Nephron progenitor cell (in vitro differentiated cells): ENCODE measurements at regions not wholly inside any gene's neighbourhood (a gene's known extent, or its start where the extent isn't known, plus 50 kb on each side); places are given as distances from the start of the nearest gene placed in this dataset.
"Not testable (repeated sequence)": the region's sequence is repeated elsewhere in the genome, so short reads cannot be mapped to it uniquely, and the experiment has no call there.

Source experiments
- DNase-seq: peaks from one replicate; pipeline ENCODE4 v3.0.0; 2021
- H3K27ac Mint-ChIP-seq: 2 replicates; pipeline ENCODE4 v1.8.0; 2021; ENCODE audit warnings: mild to moderate bottlenecking, moderate library complexity, mixed read lengths
- H3K27me3 Mint-ChIP-seq: 2 replicates; pipeline ENCODE4 v1.8.0; 2021; ENCODE audit warnings: mild to moderate bottlenecking, low read depth, mixed read lengths; ENCODE audit not compliant: poor library complexity
- H3K36me3 Mint-ChIP-seq: 2 replicates; pipeline ENCODE4 v1.8.0; 2021; ENCODE audit warnings: low read depth, mixed read lengths
- H3K4me1 Mint-ChIP-seq: 2 replicates; pipeline ENCODE4 v1.8.0; 2021; ENCODE audit warnings: mixed read lengths
- H3K4me3 Mint-ChIP-seq: 2 replicates; pipeline ENCODE4 v1.8.0; 2021; ENCODE audit warnings: mild to moderate bottlenecking, moderate library complexity, mixed read lengths
- H3K9me3 Mint-ChIP-seq: 2 replicates; pipeline ENCODE4 v1.8.0; 2021; ENCODE audit warnings: mild to moderate bottlenecking, moderate library complexity, mixed read lengths
- TF ChIP-seq, protein P1 (sequence below): fragments of 200-600 bp; sonication (generic); IDR thresholded peaks from 2 replicates; pipeline ENCODE4 v1.5.0; 2021; ENCODE audit warnings: antibody characterized with exemption

DNA sequence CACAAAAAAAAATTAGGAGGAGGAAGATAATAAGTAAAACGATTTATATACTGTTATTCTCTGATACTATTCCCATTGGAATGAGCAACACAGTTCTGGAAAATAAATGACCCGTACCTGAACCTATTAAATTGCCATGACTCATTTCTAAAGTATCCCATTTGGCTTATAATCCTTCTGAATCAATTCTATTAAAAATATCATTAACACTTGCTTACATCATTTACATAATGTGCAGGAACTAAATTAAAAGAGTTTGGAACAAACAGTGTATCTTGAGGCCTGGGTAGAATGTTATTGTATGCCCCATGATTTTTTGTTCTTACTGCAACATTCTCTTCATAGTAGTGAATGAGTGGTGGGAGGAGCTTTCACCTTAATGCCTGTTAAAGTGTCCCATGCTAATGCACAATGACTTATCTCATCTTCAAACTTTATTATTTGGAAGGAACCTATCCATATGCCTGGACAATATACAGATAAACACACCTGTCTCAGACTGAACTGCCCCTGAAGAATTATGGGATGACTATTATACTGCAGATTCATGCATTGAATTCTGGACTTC lies 549.9 kb upstream of the ACVR2A start:
- DNase-seq, result no peak
- no peaks in the 10 kb centered on the region for H3K9me3 Mint-ChIP-seq

DNA sequence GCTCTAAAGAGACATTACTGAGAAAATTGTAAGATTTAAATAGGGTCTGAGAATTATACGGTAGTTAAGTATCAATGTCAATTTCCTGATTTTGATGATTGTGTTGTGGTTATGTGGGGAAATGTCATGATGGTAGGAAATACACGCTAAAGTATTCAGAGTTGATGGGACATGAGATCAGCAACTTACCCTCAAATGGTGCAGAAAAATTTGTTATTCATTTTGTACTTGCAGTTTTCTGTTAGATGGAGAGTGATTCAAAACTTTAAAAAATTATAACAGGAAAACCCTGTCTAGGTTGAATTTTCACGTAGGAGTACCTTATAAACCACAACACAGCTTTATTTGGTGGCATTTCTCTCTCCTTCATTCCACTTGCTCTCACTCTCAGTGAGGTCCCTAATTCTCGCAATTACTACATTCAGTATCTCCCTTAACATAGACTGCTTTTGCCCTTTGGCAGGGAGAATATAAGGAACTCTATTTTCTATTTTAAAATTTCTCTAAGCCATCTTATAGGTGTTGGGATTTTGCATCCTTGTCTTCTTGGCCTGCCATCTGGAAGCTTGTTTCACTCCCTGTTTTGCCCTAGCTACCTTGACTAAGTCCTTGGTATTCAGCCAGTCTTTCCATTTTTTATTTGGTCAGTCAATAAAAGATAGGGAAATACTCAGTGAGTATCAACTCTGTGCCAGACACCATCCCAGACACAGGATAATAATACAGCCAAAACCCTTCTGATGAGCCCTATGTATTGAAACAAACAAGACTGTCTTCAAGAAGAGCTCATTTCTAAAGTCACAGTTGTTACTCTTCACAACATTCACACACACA lies 550.6 kb upstream of the ACVR2A start:
- no peaks in the 10 kb centered on the region for H3K36me3 Mint-ChIP-seq
- no peak overlapping the region for H3K4me3 Mint-ChIP-seq
- no peaks in the 10 kb centered on the region for H3K4me1 Mint-ChIP-seq
- H3K27me3 Mint-ChIP-seq, result peaks cover 10% of the 10 kb centered on the region
- H3K9me3 Mint-ChIP-seq, result no peaks in the 10 kb centered on the region
- TF ChIP-seq, protein P1, sequence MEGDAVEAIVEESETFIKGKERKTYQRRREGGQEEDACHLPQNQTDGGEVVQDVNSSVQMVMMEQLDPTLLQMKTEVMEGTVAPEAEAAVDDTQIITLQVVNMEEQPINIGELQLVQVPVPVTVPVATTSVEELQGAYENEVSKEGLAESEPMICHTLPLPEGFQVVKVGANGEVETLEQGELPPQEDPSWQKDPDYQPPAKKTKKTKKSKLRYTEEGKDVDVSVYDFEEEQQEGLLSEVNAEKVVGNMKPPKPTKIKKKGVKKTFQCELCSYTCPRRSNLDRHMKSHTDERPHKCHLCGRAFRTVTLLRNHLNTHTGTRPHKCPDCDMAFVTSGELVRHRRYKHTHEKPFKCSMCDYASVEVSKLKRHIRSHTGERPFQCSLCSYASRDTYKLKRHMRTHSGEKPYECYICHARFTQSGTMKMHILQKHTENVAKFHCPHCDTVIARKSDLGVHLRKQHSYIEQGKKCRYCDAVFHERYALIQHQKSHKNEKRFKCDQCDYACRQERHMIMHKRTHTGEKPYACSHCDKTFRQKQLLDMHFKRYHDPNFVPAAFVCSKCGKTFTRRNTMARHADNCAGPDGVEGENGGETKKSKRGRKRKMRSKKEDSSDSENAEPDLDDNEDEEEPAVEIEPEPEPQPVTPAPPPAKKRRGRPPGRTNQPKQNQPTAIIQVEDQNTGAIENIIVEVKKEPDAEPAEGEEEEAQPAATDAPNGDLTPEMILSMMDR, result no peak
- H3K27ac Mint-ChIP-seq, result no peak overlapping the region
- no peak for DNase-seq

More for the DNA sequence above, 549.9 kb upstream of the ACVR2A start:
- Mint-ChIP-seq H3K4me3 (no peak overlapping the region), H3K27me3 (peaks cover 10% of the 10 kb centered on the region), H3K36me3 (no peaks in the 10 kb centered on the region), H3K27ac (no peak overlapping the region), H3K4me1 (no peaks in the 10 kb centered on the region)
- TF ChIP-seq, protein P1, result no peak

DNA sequence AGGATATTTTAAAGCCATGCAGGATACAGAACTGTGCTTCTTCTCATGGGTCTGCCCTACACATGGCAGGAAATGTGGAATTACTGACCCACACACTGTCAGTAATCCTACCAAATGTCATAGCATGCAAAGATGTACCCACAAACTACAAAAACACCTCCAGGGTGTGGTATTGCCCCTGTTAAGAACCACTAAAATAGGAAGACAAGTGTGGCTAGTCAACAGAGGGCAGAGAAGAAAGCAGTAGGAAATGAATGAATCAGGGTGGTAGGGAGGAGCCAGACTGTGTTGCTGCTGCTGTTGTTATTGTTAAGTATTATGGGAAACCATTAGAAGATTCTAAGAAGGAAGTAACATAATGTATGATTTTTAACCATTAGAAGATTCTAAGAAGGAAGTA lies 556.7 kb upstream of the ACVR2A start:
- H3K4me3 Mint-ChIP-seq, result no peak overlapping the region
- no peaks in the 10 kb centered on the region for H3K36me3 Mint-ChIP-seq
- H3K27ac Mint-ChIP-seq, result no peak overlapping the region
- H3K4me1 Mint-ChIP-seq, result no peaks in the 10 kb centered on the region
- H3K9me3 Mint-ChIP-seq, result no peaks in the 10 kb centered on the region
- DNase-seq, result no peak
- TF ChIP-seq, protein P1, result no peak
- peaks cover 5% of the 10 kb centered on the region for H3K27me3 Mint-ChIP-seq

DNA sequence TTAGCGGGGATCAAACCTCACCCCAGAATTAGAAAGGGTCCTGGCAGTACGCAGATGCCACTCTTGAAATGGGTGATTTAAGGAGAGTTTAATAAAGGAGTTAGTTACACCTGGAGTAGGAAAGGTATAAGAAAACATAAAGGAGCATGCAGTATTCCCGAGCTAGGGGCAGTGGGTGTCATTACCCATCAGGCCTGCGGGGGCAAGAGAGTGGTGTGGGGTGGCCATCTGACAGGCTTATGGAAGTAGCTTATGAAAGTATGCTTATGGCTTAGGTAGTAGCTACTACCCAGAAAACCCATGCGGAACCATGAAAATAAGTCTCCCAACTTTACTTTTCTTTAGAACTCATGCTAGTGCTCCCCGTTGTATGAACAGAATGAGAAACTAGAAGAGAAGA lies 568.9 kb upstream of the ACVR2A start:
- no peaks in the 10 kb centered on the region for H3K4me1 Mint-ChIP-seq
- H3K36me3 Mint-ChIP-seq, result no peaks in the 10 kb centered on the region
- no peaks in the 10 kb centered on the region for H3K27me3 Mint-ChIP-seq
- H3K4me3 Mint-ChIP-seq, result no peak overlapping the region
- DNase-seq, result peak; percentile 5
- no peak overlapping the region for H3K27ac Mint-ChIP-seq
- TF ChIP-seq, protein P1, result no peak
- H3K9me3 Mint-ChIP-seq, result no peaks in the 10 kb centered on the region

DNA sequence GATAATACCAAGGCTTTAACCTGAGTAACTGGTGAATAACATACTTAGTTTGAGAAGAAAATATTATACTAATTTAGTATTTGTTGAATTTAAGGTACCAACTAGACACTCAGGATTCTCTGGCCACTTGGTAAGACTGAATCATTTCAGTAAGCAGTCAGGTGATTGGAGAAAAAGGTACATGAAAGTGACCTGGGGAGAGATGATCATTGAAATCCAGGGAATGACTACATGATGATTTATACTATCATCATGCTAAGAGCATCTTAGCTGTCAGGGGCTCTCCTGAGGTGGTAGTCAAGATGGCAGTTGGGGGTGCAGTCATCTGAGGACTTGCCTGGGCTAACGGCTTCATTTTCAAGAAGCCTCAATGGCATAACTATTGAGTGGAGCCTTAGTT lies 571.2 kb upstream of the ACVR2A start:
- TF ChIP-seq, protein P1, result no peak
- no peak overlapping the region for H3K4me3 Mint-ChIP-seq
- no peaks in the 10 kb centered on the region for H3K27me3 Mint-ChIP-seq
- H3K27ac Mint-ChIP-seq, result no peak overlapping the region
- DNase-seq, result no peak
- peaks cover 7% of the 10 kb centered on the region for H3K36me3 Mint-ChIP-seq
- no peaks in the 10 kb centered on the region for H3K4me1 Mint-ChIP-seq
- H3K9me3 Mint-ChIP-seq, result peaks cover 17% of the 10 kb centered on the region

DNA sequence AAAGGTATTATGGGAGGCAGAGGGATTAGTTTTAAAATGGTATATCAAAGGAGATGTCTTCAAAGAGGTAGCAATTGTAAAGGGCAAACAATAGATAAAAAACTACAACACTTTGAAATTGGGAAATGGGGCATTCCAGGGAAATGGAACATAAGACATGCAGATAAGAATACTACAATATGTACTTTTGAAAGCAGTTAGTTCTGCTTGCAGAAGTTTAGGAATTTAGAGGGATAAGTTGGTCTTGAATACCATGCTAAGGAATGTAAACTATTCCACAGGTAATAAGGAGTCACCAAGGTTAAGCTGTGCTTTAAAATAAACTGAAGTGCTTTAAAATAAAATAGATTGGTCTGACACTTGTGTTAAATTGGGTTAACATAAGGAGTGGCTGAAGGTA lies 571.7 kb upstream of the ACVR2A start:
- no peak for DNase-seq
- Mint-ChIP-seq H3K4me1 (no peaks in the 10 kb centered on the region), H3K27ac (no peak overlapping the region), H3K4me3 (no peak overlapping the region), H3K36me3 (peaks cover 7% of the 10 kb centered on the region), H3K27me3 (no peaks in the 10 kb centered on the region), H3K9me3 (peaks cover 21% of the 10 kb centered on the region)
- TF ChIP-seq, protein P1, result no peak

DNA sequence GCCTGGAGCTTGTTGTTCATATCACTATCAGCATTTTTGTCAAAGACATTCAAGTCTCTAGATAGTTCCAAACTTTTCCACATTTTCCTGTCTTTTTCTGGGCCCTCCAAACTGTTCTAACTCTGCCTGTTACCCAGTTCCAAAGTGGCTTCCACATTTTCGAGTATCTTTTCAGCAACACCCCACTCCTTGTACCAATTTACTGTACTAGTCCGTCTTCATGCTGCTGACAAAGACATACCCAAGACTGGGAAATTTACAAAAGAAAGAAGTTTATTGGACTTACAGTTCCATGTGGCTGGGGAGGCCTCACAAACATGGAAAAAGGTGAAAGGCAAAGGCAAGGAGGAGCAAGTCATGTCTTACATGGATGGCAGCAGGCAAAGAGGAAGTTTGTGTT lies 575.2 kb upstream of the ACVR2A start:
- H3K27ac Mint-ChIP-seq, H3K27me3 Mint-ChIP-seq, H3K36me3 Mint-ChIP-seq, H3K4me3 Mint-ChIP-seq, DNase-seq, H3K4me1 Mint-ChIP-seq: not testable (repeated sequence)
- H3K9me3 Mint-ChIP-seq, result peaks cover 43% of the 10 kb centered on the region
